22Rv1 (cell line): ENCODE measurements at regions not wholly inside any gene's neighbourhood (a gene's known extent, or its start where the extent isn't known, plus 50 kb on each side); places are given as distances from the start of the nearest gene placed in this dataset.

Experiments
- CTCF ChIP-seq: fragments of 450-650 bp; IDR thresholded peaks from 2 replicates; pipeline ENCODE4 v1.5.1; 2017; ENCODE audit warnings: mild to moderate bottlenecking
- ZFX ChIP-seq: fragments of 450-650 bp; IDR thresholded peaks from 2 replicates; pipeline ENCODE4 v1.6.1; 2017; ENCODE audit warnings: antibody characterized with exemption, borderline replicate concordance

GRCh38 chr10:107933076-107933475, 768.6 kb upstream of the SORCS1 start:
- TF ChIP-seq CTCF, result no peak
- no peak for TF ChIP-seq ZFX
